CD4-positive, alpha-beta T cell (primary cell): ENCODE measurements at regions not wholly inside any gene's neighbourhood (a gene's known extent, or its start where the extent isn't known, plus 50 kb on each side); places are given as distances from the start of the nearest gene placed in this dataset.

Experiments
- ATAC-seq: fragments of 200-7000 bp; cut with Tn5 transposase; one replicate; pipeline ENCODE4 v1.10.0; 2022; ENCODE audit warnings: mild to moderate bottlenecking; ENCODE audit not compliant: poor library complexity
- CTCF ChIA-PET: fragments of 350-600 bp; sonication (Branson Sonifier 250); formaldehyde crosslinking; loops from one replicate; lab custom pipeline; 2021; ENCODE audit warnings: antibody characterized with exemption, inconsistent platforms; lab: Charles Lee
- POLR2A ChIA-PET: fragments of 350-600 bp; sonication (Branson Sonifier 250); formaldehyde crosslinking; loops from one replicate; lab custom pipeline; 2021; ENCODE audit warnings: antibody characterized with exemption, inconsistent platforms; lab: Charles Lee
- DNase-seq, 14 experiments: peaks; one replicate each; pipeline ENCODE4 v3.0.0-alpha.2; 2013 to 2020; ENCODE audit warnings: mixed read lengths in 2 of 14
- H3K27ac ChIP-seq, 2 donors: one replicate each; pipeline versions ENCODE4 v1.5.1 to v1.7.0; 2013; ENCODE audit warnings: low read length in 2 of 2, low read depth in 1 of 2, mild to moderate bottlenecking in 1 of 2
- H3K27me3 ChIP-seq, 2 experiments: 1 replicate in 1 of 2; 2 replicates in 1 of 2; pipeline versions ENCODE4 v1.6.1 to v1.7.0; 2013; ENCODE audit warnings: low read length in 2 of 2, control low read depth in 1 of 2, mild to moderate bottlenecking in 1 of 2, moderate library complexity in 1 of 2; ENCODE audit not compliant: insufficient read depth in 2 of 2, control insufficient read depth in 1 of 2
- H3K36me3 ChIP-seq: one replicate; pipeline ENCODE4 v1.6.1; 2013; ENCODE audit warnings: low read length, control low read depth; ENCODE audit not compliant: insufficient read depth
- H3K4me1 ChIP-seq: one replicate; pipeline ENCODE4 v1.6.1; 2013; ENCODE audit warnings: low read length, control low read depth; ENCODE audit not compliant: insufficient read depth
- H3K4me3 ChIP-seq: one replicate; pipeline ENCODE4 v1.5.1; 2013; ENCODE audit warnings: mild to moderate bottlenecking, low read length, moderate library complexity
- H3K9me3 ChIP-seq, 2 experiments: 1 replicate in 1 of 2; 2 replicates in 1 of 2; pipeline versions ENCODE4 v1.6.1 to v1.7.0; 2013; ENCODE audit warnings: low read length in 2 of 2, mild to moderate bottlenecking in 2 of 2, control low read depth in 1 of 2, moderate library complexity in 1 of 2; ENCODE audit not compliant: control insufficient read depth in 1 of 2, insufficient read depth in 1 of 2
- H3K27ac Mint-ChIP-seq: one replicate; pipeline ENCODE4 v1.8.0; 2020; ENCODE audit warnings: mixed read lengths
- H3K27me3 Mint-ChIP-seq: one replicate; pipeline ENCODE4 v1.8.0; 2021; ENCODE audit warnings: mixed read lengths
- H3K36me3 Mint-ChIP-seq: one replicate; pipeline ENCODE4 v1.8.0; 2021; ENCODE audit warnings: low read depth, mixed read lengths
- H3K4me1 Mint-ChIP-seq: one replicate; pipeline ENCODE4 v1.8.0; 2021; ENCODE audit warnings: low read depth, mixed read lengths
- H3K4me3 Mint-ChIP-seq: one replicate; pipeline ENCODE4 v1.8.0; 2020; ENCODE audit warnings: mild to moderate bottlenecking, mixed read lengths
- H3K9me3 Mint-ChIP-seq: one replicate; pipeline ENCODE4 v1.8.0; 2020; ENCODE audit warnings: mixed read lengths
- CTCF ChIP-seq: fragments of 200-600 bp; IDR thresholded peaks from one replicate; pipeline ENCODE4 v1.8.0; 2022; ENCODE audit warnings: antibody characterized with exemption, mild to moderate bottlenecking
- intact Hi-C, 2 experiments: fragments of 100-400 bp; cut with DNase I in 1 of 2; cut with micrococcal nuclease in 1 of 2; formaldehyde crosslinking; loops; one replicate each; pipeline versions ENCODE4 v1.15.1 to v1.9.0; 2023 to 2025; cut with DNase I, micrococcal nuclease

GRCh38 chr16:55171241-55171640 lies 152.8 kb upstream of the IRX6 start:
- no peaks in the 10 kb centered on the region for H3K36me3 Mint-ChIP-seq
- Histone ChIP-seq H3K9me3 (peaks cover 0 to 13% of the 10 kb centered on the region in 2 experiments), H3K4me1 (no peaks in the 10 kb centered on the region), H3K4me3 (no peak overlapping the region), H3K27me3 (no peaks in the 10 kb centered on the region), H3K36me3 (no peaks in the 10 kb centered on the region), H3K27ac (no peak overlapping the region)
- no peaks in the 10 kb centered on the region for H3K4me1 Mint-ChIP-seq
- H3K27ac Mint-ChIP-seq = no peak overlapping the region
- CTCF ChIA-PET = no interaction called here
- ATAC-seq (no peak), DNase-seq (no peak)
- intact Hi-C loops = no loop called here
- no peak overlapping the region for H3K4me3 Mint-ChIP-seq
- no peaks in the 10 kb centered on the region for H3K9me3 Mint-ChIP-seq
- no peaks in the 10 kb centered on the region for H3K27me3 Mint-ChIP-seq
- TF ChIP-seq CTCF = no peak
- POLR2A ChIA-PET = no interaction called here

- H3K27me3 Mint-ChIP-seq = peaks cover 6% of the 10 kb centered on the region
- no peak overlapping the region for H3K4me3 Mint-ChIP-seq
- Histone ChIP-seq H3K36me3 (no peaks in the 10 kb centered on the region), H3K4me1 (no peaks in the 10 kb centered on the region), H3K27me3 (peaks cover 0 to 3% of the 10 kb centered on the region in 2 experiments), H3K27ac (no peak overlapping the region), H3K9me3 (peaks cover 0 to 21% of the 10 kb centered on the region in 2 experiments), H3K4me3 (no peak overlapping the region)
- peaks cover 2% of the 10 kb centered on the region for H3K9me3 Mint-ChIP-seq
- DNase-seq = no peak
- H3K4me1 Mint-ChIP-seq = no peaks in the 10 kb centered on the region
- no peak for ATAC-seq
- ChIA-PET POLR2A (no interaction called here), CTCF (no interaction called here)
- TF ChIP-seq CTCF = no peak
- no peak overlapping the region for H3K27ac Mint-ChIP-seq
- H3K36me3 Mint-ChIP-seq = no peaks in the 10 kb centered on the region
- intact Hi-C loops = no loop called here
Measured at GRCh38 chr16:55175389-55175788, 148.6 kb upstream of the IRX6 start.

- no peak for DNase-seq
Measured at GRCh38 chr16:55176901-55177300, 147.1 kb upstream of the IRX6 start.

More at GRCh38 chr16:55176901-55177300, 147.1 kb upstream of the IRX6 start:
- Histone ChIP-seq H3K27me3 (peaks cover 0 to 3% of the 10 kb centered on the region in 2 experiments), H3K4me3 (no peak overlapping the region), H3K9me3 (peaks cover 0 to 21% of the 10 kb centered on the region in 2 experiments), H3K4me1 (no peaks in the 10 kb centered on the region), H3K27ac (no peak overlapping the region), H3K36me3 (no peaks in the 10 kb centered on the region)
- no peak overlapping the region for H3K4me3 Mint-ChIP-seq
- H3K27ac Mint-ChIP-seq = no peak overlapping the region
- intact Hi-C loops = no loop called here
- ATAC-seq = no peak
- no peaks in the 10 kb centered on the region for H3K4me1 Mint-ChIP-seq
- H3K36me3 Mint-ChIP-seq = no peaks in the 10 kb centered on the region
- H3K27me3 Mint-ChIP-seq = peaks cover 6% of the 10 kb centered on the region
- POLR2A ChIA-PET = no interaction called here
- CTCF ChIA-PET = no interaction called here
- H3K9me3 Mint-ChIP-seq = peaks cover 2% of the 10 kb centered on the region
- TF ChIP-seq CTCF = no peak
